Chondrocyte (in vitro differentiated cells): ENCODE measurements at regions not wholly inside any gene's neighbourhood (a gene's known extent, or its start where the extent isn't known, plus 50 kb on each side); places are given as distances from the start of the nearest gene placed in this dataset.

Experiments
- DNase-seq: peaks from one replicate; pipeline ENCODE4 v3.0.0; 2021; ENCODE audit warnings: mixed read lengths, low spot score
- H3K27ac Mint-ChIP-seq: one replicate; pipeline ENCODE4 v1.8.0; 2021; ENCODE audit warnings: mild to moderate bottlenecking, moderate library complexity, mixed read lengths; ENCODE audit not compliant: unreplicated experiment
- H3K27me3 Mint-ChIP-seq: 2 replicates; pipeline ENCODE4 v1.8.0; 2021; ENCODE audit warnings: low read depth, mixed read lengths
- H3K36me3 Mint-ChIP-seq: 2 replicates; pipeline ENCODE4 v1.8.0; 2021; ENCODE audit warnings: low read depth, mixed read lengths
- H3K4me1 Mint-ChIP-seq: 2 replicates; pipeline ENCODE4 v1.8.0; 2021; ENCODE audit warnings: low read depth, mild to moderate bottlenecking, mixed read lengths
- H3K4me3 Mint-ChIP-seq: one replicate; pipeline ENCODE4 v1.8.0; 2021; ENCODE audit warnings: mild to moderate bottlenecking, moderate library complexity, mixed read lengths; ENCODE audit not compliant: unreplicated experiment
- H3K9me3 Mint-ChIP-seq: 2 replicates; pipeline ENCODE4 v1.8.0; 2021; ENCODE audit warnings: low read depth, mixed read lengths
- TF ChIP-seq, protein P1 (sequence below): fragments of 200-600 bp; sonication (generic); IDR thresholded peaks from 2 replicates; pipeline ENCODE4 v1.5.0; 2021; ENCODE audit warnings: antibody characterized with exemption, mild to moderate bottlenecking, moderate library complexity

DNA sequence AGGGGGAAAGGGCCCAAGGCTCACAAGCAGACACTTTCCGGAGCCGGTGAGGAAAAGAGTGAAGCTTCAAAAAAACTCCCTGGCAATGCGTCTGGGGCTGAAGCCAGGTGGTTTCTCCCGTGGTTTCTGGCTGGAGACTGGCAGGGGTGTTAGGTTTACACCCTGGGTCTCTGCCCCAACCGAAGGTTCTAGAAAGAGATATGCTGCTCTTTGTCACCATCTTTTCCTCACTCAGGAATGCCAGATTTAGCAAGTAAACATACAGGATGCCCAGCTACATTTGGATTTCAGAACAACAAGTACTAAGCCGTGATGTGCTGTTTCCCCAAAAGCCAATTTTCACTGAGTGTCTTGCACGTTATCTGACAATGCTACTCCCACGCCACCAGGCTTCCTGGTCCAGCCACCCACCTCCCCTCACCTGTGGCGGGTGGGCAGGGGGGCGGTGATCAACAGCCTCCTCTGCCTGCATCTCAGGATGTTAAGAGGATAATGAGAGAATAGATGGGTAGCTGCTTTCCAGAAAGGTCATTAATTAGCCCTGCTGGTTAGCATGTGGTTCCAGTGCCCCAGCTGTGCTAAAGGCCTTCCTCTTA, 69.6 kb upstream of the OLIG2 start:
- peaks cover 68% of the 10 kb centered on the region for H3K27me3 Mint-ChIP-seq
- H3K4me1 Mint-ChIP-seq: no peaks in the 10 kb centered on the region
- no peak overlapping the region for H3K27ac Mint-ChIP-seq
- TF ChIP-seq, protein P1, sequence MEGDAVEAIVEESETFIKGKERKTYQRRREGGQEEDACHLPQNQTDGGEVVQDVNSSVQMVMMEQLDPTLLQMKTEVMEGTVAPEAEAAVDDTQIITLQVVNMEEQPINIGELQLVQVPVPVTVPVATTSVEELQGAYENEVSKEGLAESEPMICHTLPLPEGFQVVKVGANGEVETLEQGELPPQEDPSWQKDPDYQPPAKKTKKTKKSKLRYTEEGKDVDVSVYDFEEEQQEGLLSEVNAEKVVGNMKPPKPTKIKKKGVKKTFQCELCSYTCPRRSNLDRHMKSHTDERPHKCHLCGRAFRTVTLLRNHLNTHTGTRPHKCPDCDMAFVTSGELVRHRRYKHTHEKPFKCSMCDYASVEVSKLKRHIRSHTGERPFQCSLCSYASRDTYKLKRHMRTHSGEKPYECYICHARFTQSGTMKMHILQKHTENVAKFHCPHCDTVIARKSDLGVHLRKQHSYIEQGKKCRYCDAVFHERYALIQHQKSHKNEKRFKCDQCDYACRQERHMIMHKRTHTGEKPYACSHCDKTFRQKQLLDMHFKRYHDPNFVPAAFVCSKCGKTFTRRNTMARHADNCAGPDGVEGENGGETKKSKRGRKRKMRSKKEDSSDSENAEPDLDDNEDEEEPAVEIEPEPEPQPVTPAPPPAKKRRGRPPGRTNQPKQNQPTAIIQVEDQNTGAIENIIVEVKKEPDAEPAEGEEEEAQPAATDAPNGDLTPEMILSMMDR: no peak
- no peaks in the 10 kb centered on the region for H3K9me3 Mint-ChIP-seq
- DNase-seq: no peak
- no peaks in the 10 kb centered on the region for H3K36me3 Mint-ChIP-seq
- H3K4me3 Mint-ChIP-seq: no peak overlapping the region

DNA sequence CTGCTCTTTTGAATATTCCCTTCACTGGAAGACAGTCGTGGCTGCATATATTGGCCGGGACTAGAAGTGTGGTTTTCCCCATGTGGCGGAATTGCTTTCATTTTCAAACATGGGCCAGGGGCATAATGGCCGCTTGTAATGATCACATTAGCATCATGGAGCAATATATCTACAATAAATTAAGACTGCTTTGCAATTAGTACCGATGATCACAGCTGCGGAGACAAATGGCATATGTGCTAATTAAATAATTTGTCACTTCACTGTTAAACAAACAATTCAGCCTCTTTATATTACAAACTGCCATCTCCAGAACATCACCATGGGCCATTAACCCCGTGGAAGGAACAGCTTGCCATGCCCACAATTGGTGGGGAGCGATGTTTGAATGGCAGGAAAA, 68.2 kb upstream of the OLIG2 start:
- H3K9me3 Mint-ChIP-seq: no peaks in the 10 kb centered on the region
- no peaks in the 10 kb centered on the region for H3K36me3 Mint-ChIP-seq
- no peak overlapping the region for H3K4me3 Mint-ChIP-seq
- peaks cover 62% of the 10 kb centered on the region for H3K27me3 Mint-ChIP-seq
- H3K4me1 Mint-ChIP-seq: no peaks in the 10 kb centered on the region
- TF ChIP-seq, protein P1: no peak
- DNase-seq: no peak
- no peak overlapping the region for H3K27ac Mint-ChIP-seq

DNA sequence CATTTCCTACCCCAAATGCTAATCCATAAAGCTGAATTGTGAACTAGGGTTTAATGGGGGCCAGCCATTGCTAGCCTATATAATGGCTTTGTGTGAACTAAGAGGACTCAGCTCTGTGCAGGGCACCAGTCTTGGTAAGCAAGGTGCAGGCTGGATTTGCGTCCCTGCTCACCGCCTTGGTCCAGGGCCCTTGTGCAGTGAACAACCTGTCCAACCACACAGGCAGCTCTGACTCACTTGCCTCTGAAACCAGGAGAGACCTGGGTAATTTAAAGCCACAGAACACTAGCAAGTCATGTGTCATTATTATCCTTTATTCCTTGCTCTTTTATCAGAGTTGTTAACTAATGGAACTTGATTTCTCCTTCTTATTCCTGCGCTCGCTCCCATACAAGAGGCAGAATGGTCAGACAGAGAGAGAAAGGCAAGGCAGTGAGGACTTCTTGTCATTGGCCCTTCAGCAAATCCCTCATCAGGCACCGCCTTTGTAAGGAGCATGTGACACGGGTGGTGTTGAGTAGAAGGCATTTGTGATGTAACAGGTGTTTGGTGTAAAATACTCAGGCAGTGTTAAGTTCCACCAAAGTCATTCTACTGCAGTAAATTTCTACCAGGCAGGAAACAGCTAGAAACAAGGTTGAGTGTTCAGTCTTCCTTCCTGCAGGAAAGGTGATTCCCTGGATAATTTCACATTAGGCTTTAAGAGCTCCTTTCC, 67.3 kb upstream of the OLIG2 start:
- Mint-ChIP-seq H3K36me3 (no peaks in the 10 kb centered on the region), H3K4me3 (no peak overlapping the region), H3K9me3 (no peaks in the 10 kb centered on the region), H3K4me1 (no peaks in the 10 kb centered on the region), H3K27me3 (peaks cover 58% of the 10 kb centered on the region), H3K27ac (no peak overlapping the region)
- TF ChIP-seq, protein P1: no peak
- DNase-seq: no peak

DNA sequence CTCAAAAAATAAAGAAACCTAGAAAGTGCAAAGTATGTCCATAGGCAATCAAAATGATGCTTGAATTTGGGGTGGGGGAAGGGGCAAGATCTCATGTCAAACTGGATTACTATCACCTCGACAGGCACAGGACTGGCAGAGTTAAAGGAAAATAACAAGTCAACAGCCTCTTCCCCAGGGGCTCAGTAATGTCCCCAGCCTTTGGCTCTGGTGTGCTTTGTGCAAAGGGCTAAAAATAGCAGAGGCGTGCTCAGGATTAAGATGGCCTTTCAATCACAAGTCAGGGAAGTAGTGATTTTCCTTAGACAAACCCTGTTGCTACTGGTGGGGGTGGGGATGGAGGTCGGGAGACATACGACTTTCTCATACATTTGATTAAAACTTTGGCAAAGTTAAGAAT, 63.5 kb upstream of the OLIG2 start:
- Mint-ChIP-seq H3K36me3 (no peaks in the 10 kb centered on the region), H3K9me3 (no peaks in the 10 kb centered on the region), H3K4me3 (no peak overlapping the region), H3K27me3 (peaks cover 39% of the 10 kb centered on the region), H3K27ac (no peak overlapping the region), H3K4me1 (no peaks in the 10 kb centered on the region)
- DNase-seq: no peak
- TF ChIP-seq, protein P1: no peak

DNA sequence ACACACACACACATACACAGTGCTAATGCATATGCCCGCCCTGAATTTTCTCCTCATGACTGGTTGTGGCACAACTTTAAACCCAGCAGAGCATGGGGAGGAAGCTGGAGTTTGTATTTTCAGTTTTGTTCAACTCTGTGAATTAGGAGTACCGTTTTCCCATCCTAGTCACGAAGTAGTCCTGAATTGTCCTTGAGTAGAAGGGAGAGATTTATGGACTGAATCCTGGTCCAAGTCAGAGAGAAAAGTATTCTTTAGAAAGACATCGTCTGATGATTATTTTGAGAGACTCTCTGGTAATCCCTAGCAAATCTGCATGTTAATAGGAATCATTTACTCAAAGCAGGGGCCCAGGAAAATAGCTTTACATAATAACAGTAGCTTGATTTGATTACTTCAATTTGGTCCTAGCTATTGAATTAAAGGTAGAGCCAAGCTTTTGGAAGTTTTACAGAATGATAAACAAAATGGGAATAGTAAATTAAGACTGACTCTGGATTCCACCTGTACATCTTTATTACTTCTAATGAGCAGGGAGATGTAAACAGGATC, 60.5 kb upstream of the OLIG2 start:
- no peaks in the 10 kb centered on the region for H3K4me1 Mint-ChIP-seq

More for the DNA sequence above, 60.5 kb upstream of the OLIG2 start:
- no peak overlapping the region for H3K4me3 Mint-ChIP-seq
- DNase-seq: no peak
- H3K36me3 Mint-ChIP-seq: no peaks in the 10 kb centered on the region
- peaks cover 25% of the 10 kb centered on the region for H3K27me3 Mint-ChIP-seq
- no peaks in the 10 kb centered on the region for H3K9me3 Mint-ChIP-seq
- no peak overlapping the region for H3K27ac Mint-ChIP-seq
- TF ChIP-seq, protein P1: no peak
